Fibroblast of villous mesenchyme (primary cell): ENCODE measurements at regions not wholly inside any gene's neighbourhood (a gene's known extent, or its start where the extent isn't known, plus 50 kb on each side); places are given as distances from the start of the nearest gene placed in this dataset.

Source experiments
- DNase-seq: peaks from one replicate; pipeline ENCODE4 v3.0.0-alpha.2; 2010; ENCODE audit warnings: low read depth
- H3K4me3 ChIP-seq: 2 replicates; pipeline ENCODE4 v1.5.1; 2011; ENCODE audit warnings: low read depth, mild to moderate bottlenecking, low read length
- TF ChIP-seq, protein P1 (sequence below): IDR thresholded peaks from 2 replicates; pipeline ENCODE4 v1.5.1; 2012; ENCODE audit warnings: low read depth, mild to moderate bottlenecking, low read length; ENCODE audit not compliant: insufficient read depth

- no peak overlapping the region for H3K4me3 ChIP-seq
- TF ChIP-seq, protein P1, sequence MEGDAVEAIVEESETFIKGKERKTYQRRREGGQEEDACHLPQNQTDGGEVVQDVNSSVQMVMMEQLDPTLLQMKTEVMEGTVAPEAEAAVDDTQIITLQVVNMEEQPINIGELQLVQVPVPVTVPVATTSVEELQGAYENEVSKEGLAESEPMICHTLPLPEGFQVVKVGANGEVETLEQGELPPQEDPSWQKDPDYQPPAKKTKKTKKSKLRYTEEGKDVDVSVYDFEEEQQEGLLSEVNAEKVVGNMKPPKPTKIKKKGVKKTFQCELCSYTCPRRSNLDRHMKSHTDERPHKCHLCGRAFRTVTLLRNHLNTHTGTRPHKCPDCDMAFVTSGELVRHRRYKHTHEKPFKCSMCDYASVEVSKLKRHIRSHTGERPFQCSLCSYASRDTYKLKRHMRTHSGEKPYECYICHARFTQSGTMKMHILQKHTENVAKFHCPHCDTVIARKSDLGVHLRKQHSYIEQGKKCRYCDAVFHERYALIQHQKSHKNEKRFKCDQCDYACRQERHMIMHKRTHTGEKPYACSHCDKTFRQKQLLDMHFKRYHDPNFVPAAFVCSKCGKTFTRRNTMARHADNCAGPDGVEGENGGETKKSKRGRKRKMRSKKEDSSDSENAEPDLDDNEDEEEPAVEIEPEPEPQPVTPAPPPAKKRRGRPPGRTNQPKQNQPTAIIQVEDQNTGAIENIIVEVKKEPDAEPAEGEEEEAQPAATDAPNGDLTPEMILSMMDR, result no peak
- no peak for DNase-seq
These were observed 1225.9 kb downstream of the PCDH18 start for GRCh38 chr4:136306361-136306760.

- no peak for DNase-seq
- TF ChIP-seq, protein P1, result no peak
- no peak overlapping the region for H3K4me3 ChIP-seq
These were observed 1229.7 kb downstream of the PCDH18 start for GRCh38 chr4:136302566-136302965.

- no peak overlapping the region for H3K4me3 ChIP-seq
- TF ChIP-seq, protein P1, result no peak
- no peak for DNase-seq
These were observed 1230.4 kb downstream of the PCDH18 start for GRCh38 chr4:136301749-136302495.

DNA sequence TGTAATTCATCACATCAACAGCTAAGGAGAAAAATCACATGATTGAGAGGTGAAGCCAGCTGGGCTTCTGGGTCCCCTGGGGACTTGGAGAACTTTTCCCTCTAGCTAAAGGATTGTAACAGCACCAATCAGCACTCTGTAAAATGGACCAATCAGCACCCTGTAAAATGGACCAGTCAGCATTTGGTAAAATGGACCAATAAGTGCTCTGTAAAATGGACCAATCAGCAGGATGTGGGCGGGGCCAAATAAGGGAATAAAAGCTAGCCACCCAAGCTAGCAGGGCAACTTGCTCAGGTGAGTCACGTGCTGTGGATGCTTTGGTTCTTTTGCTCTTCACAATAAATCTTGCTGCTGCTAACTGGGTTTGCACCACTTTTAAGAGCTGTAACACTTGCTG is 1248.3 kb downstream of the PCDH18 start:
- no peak for DNase-seq
- TF ChIP-seq, protein P1, result no peak
- no peak overlapping the region for H3K4me3 ChIP-seq

DNA sequence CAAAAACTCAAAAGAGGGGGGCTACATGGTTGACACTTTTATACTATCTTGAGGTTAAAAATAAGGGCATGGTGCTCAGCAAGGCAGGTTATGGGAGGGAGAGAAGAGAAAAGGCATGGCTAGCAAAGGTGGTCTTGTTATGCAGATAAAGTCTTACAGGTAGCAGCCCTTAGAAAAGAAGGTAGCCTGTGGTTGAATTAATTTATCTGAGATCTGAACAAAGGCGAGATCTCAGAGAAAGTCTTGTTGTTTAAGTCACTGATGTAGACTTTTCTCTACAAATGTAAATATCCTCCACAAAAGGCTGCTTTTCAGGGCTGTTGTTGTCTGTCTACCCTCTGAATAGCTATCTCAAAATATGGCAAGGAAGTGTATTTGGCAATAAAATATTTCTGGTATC is 1250.4 kb downstream of the PCDH18 start:
- no peak overlapping the region for H3K4me3 ChIP-seq
- no peak for DNase-seq
- TF ChIP-seq, protein P1, result no peak

- DNase-seq, result no peak
- TF ChIP-seq, protein P1, result no peak
- H3K4me3 ChIP-seq, result no peak overlapping the region
These were observed 1251.0 kb downstream of the PCDH18 start for GRCh38 chr4:136281307-136281706.

- no peak overlapping the region for H3K4me3 ChIP-seq
- no peak for DNase-seq
- TF ChIP-seq, protein P1, result no peak
These were observed 1254.6 kb downstream of the PCDH18 start for GRCh38 chr4:136277741-136278140.
